RWPE2 (cell line): ENCODE measurements at regions not wholly inside any gene's neighbourhood (a gene's known extent, or its start where the extent isn't known, plus 50 kb on each side); places are given as distances from the start of the nearest gene placed in this dataset.

ENCODE experiments used
- ATAC-seq: fragments of 200-7000 bp; cut with Tn5 transposase; 3 replicates; pipeline ENCODE4 v1.9.1; 2021; ENCODE audit warnings: low read depth
- DNase-seq: peaks from one replicate; pipeline ENCODE4 v3.0.0-alpha.2; 2020; ENCODE audit warnings: low spot score
- H3K27ac ChIP-seq: fragments of 450-650 bp; 2 replicates; pipeline ENCODE4 v1.5.1; 2017; ENCODE audit warnings: mild to moderate bottlenecking; ENCODE audit not compliant: poor library complexity, severe bottlenecking
- H3K27me3 ChIP-seq: fragments of 250-450 bp; sonication (Bioruptor Pico); 2 replicates; pipeline ENCODE4 v1.5.1; 2021; ENCODE audit warnings: mild to moderate bottlenecking, moderate library complexity; ENCODE audit not compliant: insufficient read depth, poor library complexity, severe bottlenecking
- H3K36me3 ChIP-seq: fragments of 250-450 bp; sonication (Bioruptor Pico); 2 replicates; pipeline ENCODE4 v1.5.1; 2020; ENCODE audit warnings: low read depth, mild to moderate bottlenecking, moderate library complexity
- H3K4me1 ChIP-seq: fragments of 250-450 bp; sonication (Bioruptor Pico); 2 replicates; pipeline ENCODE4 v1.5.1; 2021; ENCODE audit warnings: mild to moderate bottlenecking, moderate library complexity; ENCODE audit not compliant: insufficient read depth, poor library complexity, severe bottlenecking
- H3K4me3 ChIP-seq: fragments of 250-450 bp; sonication (Bioruptor Pico); 2 replicates; pipeline ENCODE4 v1.5.1; 2021; ENCODE audit warnings: mild to moderate bottlenecking, moderate library complexity; ENCODE audit not compliant: severe bottlenecking
- H3K9me3 ChIP-seq: fragments of 250-450 bp; sonication (Bioruptor Pico); 2 replicates; pipeline ENCODE4 v1.5.1; 2021; ENCODE audit warnings: mild to moderate bottlenecking, moderate library complexity; ENCODE audit not compliant: severe bottlenecking
- TF ChIP-seq, protein P1 (sequence below): fragments of 450-650 bp; IDR thresholded peaks from one replicate; pipeline ENCODE4 v1.5.1; 2017; ENCODE audit warnings: mild to moderate bottlenecking, moderate library complexity; ENCODE audit not compliant: poor library complexity, severe bottlenecking

DNA sequence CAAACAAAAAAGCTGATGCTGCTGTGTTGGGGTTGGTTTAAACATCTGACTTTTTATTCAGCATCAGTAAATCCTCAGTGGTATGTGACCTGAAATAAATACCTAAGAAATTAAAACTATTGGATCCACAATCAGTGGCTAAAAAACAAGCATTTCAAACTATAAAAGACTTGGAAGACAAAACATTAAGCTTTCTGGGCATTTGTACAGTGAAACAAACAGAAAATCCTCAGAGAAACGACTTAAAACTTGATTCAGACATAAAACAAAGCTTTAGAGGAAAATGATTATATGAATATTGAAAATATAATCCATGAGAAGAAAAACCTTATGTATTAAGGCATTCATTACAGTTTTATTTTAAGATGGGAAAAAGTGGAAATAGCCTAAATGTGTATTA lies 213.3 kb upstream of the INTU start:
- Histone ChIP-seq H3K4me1 (no peaks in the 10 kb centered on the region), H3K36me3 (no peaks in the 10 kb centered on the region), H3K9me3 (no peaks in the 10 kb centered on the region), H3K27me3 (peaks cover 3% of the 10 kb centered on the region), H3K27ac (no peak overlapping the region), H3K4me3 (no peak overlapping the region)
- DNase-seq: no peak
- ATAC-seq: no peak
- TF ChIP-seq, protein P1, sequence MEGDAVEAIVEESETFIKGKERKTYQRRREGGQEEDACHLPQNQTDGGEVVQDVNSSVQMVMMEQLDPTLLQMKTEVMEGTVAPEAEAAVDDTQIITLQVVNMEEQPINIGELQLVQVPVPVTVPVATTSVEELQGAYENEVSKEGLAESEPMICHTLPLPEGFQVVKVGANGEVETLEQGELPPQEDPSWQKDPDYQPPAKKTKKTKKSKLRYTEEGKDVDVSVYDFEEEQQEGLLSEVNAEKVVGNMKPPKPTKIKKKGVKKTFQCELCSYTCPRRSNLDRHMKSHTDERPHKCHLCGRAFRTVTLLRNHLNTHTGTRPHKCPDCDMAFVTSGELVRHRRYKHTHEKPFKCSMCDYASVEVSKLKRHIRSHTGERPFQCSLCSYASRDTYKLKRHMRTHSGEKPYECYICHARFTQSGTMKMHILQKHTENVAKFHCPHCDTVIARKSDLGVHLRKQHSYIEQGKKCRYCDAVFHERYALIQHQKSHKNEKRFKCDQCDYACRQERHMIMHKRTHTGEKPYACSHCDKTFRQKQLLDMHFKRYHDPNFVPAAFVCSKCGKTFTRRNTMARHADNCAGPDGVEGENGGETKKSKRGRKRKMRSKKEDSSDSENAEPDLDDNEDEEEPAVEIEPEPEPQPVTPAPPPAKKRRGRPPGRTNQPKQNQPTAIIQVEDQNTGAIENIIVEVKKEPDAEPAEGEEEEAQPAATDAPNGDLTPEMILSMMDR: no peak

DNA sequence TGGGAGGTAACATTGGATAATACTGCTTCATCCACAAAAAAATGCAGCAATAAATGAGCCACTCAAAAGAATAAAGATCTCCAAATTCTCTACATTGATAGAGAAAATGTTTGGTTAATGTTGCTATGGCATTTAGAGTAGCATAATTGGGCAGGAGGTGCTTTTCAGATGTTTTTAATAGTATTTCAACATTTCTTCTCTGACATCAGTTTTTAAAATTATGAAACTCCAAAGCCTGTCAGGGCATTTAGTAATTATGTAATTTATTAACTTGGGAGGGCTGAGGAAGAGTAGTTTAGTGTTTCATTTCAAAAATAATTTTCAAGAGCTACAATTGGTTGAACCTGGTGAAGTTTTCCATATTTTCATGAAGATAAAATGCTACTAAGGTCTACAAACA lies 211.3 kb upstream of the INTU start:
- DNase-seq (no peak), ATAC-seq (no peak)
- TF ChIP-seq, protein P1: no peak
- H3K36me3 ChIP-seq: no peaks in the 10 kb centered on the region
- H3K4me1 ChIP-seq: no peaks in the 10 kb centered on the region
- peaks cover 3% of the 10 kb centered on the region for H3K27me3 ChIP-seq
- no peak overlapping the region for H3K4me3 ChIP-seq
- H3K27ac ChIP-seq: no peak overlapping the region
- H3K9me3 ChIP-seq: no peaks in the 10 kb centered on the region

DNA sequence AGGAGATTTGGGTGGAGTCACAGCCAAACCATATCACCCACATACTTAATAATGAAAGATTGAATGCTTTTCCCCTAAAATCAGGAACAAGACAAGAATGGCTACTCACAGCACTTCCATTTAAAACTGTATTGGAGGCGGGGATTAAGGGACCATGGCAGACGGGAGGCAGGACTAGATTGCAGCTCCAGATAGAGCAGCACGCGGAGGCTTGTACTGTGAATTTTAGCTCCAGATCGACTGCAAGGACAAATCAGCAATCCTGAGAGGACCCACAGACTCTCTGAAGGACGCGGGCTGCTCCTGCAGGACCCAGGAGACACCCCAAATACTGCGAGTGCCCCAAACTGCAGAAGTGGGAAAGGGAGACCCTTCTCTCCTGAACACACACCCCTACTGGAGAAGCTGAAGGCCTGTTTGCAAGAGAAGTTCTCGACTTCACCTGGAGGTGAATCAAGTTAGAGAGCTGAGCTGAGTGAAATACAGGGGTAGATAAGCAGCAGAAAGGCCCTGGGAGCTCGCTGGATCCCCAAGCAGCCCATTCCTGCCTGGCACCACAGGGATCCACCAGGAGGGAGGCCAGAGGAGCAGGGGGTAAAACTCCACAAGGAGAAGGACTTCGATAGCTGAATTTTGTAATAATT lies 207.4 kb upstream of the INTU start:
- H3K4me3 ChIP-seq: no peak overlapping the region
- H3K27me3 ChIP-seq: no peaks in the 10 kb centered on the region
- TF ChIP-seq, protein P1: no peak
- H3K36me3 ChIP-seq: no peaks in the 10 kb centered on the region
- ATAC-seq: no peak
- no peaks in the 10 kb centered on the region for H3K9me3 ChIP-seq
- DNase-seq: no peak
- H3K27ac ChIP-seq: no peak overlapping the region
- no peaks in the 10 kb centered on the region for H3K4me1 ChIP-seq

DNA sequence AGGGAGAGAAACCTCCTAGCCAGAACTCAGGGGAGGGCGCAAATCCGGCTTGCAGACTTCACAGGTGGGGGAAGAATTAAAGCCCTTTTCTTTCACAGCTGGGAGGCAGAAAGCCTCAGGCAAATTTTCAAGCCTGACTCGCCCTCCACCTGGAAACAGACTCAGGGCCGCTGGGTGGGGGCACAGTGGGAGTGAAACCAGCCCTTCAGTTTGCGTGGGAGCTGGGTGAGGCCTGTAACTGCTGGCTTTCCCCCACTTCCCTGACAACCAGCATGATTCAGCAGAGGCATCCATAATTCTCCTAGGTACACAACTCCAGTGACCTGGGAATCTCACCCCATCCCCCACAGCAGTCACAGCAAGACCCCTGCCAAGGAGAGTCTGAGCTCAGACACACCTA lies 206.9 kb upstream of the INTU start:
- Histone ChIP-seq H3K4me1 (no peaks in the 10 kb centered on the region), H3K27me3 (no peaks in the 10 kb centered on the region), H3K4me3 (no peak overlapping the region), H3K9me3 (no peaks in the 10 kb centered on the region), H3K27ac (no peak overlapping the region), H3K36me3 (no peaks in the 10 kb centered on the region)
- DNase-seq: no peak
- ATAC-seq: no peak
- TF ChIP-seq, protein P1: no peak

DNA sequence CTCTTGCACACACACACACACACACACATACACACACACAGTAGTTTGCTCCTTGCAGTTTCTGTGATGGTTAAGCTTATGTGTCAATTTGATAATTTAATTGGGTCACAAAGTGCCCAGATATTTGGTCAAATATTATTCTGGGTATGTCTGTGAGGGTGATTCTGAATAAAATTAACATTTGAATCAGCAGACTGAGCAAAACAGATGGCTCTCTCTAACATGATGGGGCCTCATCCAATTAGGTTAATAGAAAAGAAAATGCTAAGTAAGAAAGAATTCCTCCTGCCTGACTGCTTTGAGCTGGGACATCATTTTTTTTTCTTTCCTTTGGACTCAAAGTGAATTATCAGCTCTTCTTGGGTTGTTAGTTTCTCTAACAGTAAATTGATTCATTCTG lies 191.2 kb upstream of the INTU start:
- Histone ChIP-seq H3K9me3 (no peaks in the 10 kb centered on the region), H3K4me3 (no peak overlapping the region), H3K27me3 (peaks cover 5% of the 10 kb centered on the region), H3K4me1 (no peaks in the 10 kb centered on the region), H3K27ac (no peak overlapping the region), H3K36me3 (no peaks in the 10 kb centered on the region)
- ATAC-seq: no peak
- no peak for DNase-seq
- TF ChIP-seq, protein P1: no peak
